ENCODE measurements at regions not wholly inside any gene's neighbourhood (a gene's known extent, or its start where the extent isn't known, plus 50 kb on each side); places are given as distances from the start of the nearest gene placed in this dataset.

GRCh38 chr3:147653367-147653923 lies 244.3 kb downstream of the ZIC1 start:
- TF ChIP-seq CTCF (IDR thresholded peaks at IDR 0.05) (no peak), POLR2A (IDR thresholded peaks at IDR 0.05) (no peak), EP300 (IDR thresholded peaks at IDR 0.05) (no peak), POLR2AphosphoS5 (IDR thresholded peaks at IDR 0.05) (no peak)
- Histone ChIP-seq H3K4me3 (no peak overlapping the region), H3K27me3 (no peaks in the 10 kb centered on the region), H3K27ac (no peak overlapping the region), H3K4me1 (peaks cover 0 to 20% (median 8%) of the 10 kb centered on the region in 3 donors), H3K9me3 (no peaks in the 10 kb centered on the region), H3K36me3 (no peaks in the 10 kb centered on the region)
- WGBS, 2 donors (ENCODE audit: low coverage in 1 of 2) = 30% methylated on average over 1 of the region's 1 CpG; no CpG with 5 or more reads in 1 of the 2 donors
- no peak for ATAC-seq

- H3K4me1 ChIP-seq = peaks cover 0 to 20% (median 8%) of the 10 kb centered on the region in 3 donors
- ATAC-seq = no peak
- no peak overlapping the region for H3K4me3 ChIP-seq
- no peaks in the 10 kb centered on the region for H3K36me3 ChIP-seq
- H3K27ac ChIP-seq = no peak overlapping the region
- no peaks in the 10 kb centered on the region for H3K27me3 ChIP-seq
- WGBS, 2 donors (ENCODE audit: low coverage in 1 of 2) = 33 to 52% methylated on average over 2 to 3 of the region's 3 CpGs
- H3K9me3 ChIP-seq = no peaks in the 10 kb centered on the region
- TF ChIP-seq CTCF (IDR thresholded peaks at IDR 0.05) = no peak
- no peak for TF ChIP-seq POLR2A (IDR thresholded peaks at IDR 0.05)
- no peak for TF ChIP-seq EP300 (IDR thresholded peaks at IDR 0.05)
These were observed 245.7 kb downstream of the ZIC1 start for GRCh38 chr3:147654827-147655226.

- WGBS, 2 donors (ENCODE audit: low coverage in 1 of 2) = 58% methylated on average over 2 of the region's 2 CpGs
These were observed 246.1 kb downstream of the ZIC1 start for GRCh38 chr3:147655236-147655635.

GRCh38 chr3:147656023-147656422 lies 246.9 kb downstream of the ZIC1 start:
- no peak for ATAC-seq
- no peaks in the 10 kb centered on the region for H3K9me3 ChIP-seq
- H3K4me3 ChIP-seq = no peak overlapping the region
- no peak overlapping the region for H3K27ac ChIP-seq
- no peaks in the 10 kb centered on the region for H3K36me3 ChIP-seq
- no peak for TF ChIP-seq POLR2AphosphoS5 (IDR thresholded peaks at IDR 0.05)
- no peak for TF ChIP-seq EP300 (IDR thresholded peaks at IDR 0.05)
- no peak for TF ChIP-seq POLR2A (IDR thresholded peaks at IDR 0.05)
- TF ChIP-seq CTCF (IDR thresholded peaks at IDR 0.05) = no peak
- 75 to 78% methylated on average over 1 to 2 of the region's 2 CpGs for WGBS, 2 donors (ENCODE audit: low coverage in 1 of 2)
- no peaks in the 10 kb centered on the region for H3K27me3 ChIP-seq
- peaks cover 0 to 20% (median 8%) of the 10 kb centered on the region in 3 donors for H3K4me1 ChIP-seq

More at GRCh38 chr3:147655236-147655635, 246.1 kb downstream of the ZIC1 start:
- Histone ChIP-seq H3K9me3 (no peaks in the 10 kb centered on the region), H3K27ac (no peak overlapping the region), H3K4me3 (no peak overlapping the region), H3K4me1 (peaks cover 0 to 20% (median 8%) of the 10 kb centered on the region in 3 donors), H3K27me3 (no peaks in the 10 kb centered on the region), H3K36me3 (no peaks in the 10 kb centered on the region)
- no peak for ATAC-seq
- no peak for TF ChIP-seq EP300 (IDR thresholded peaks at IDR 0.05)
- no peak for TF ChIP-seq CTCF (IDR thresholded peaks at IDR 0.05)
- TF ChIP-seq POLR2AphosphoS5 (IDR thresholded peaks at IDR 0.05) = no peak

GRCh38 chr3:147661916-147662315 lies 252.8 kb downstream of the ZIC1 start:
- no peaks in the 10 kb centered on the region for H3K36me3 ChIP-seq
- 48 to 62% methylated on average over 3 of the region's 3 CpGs for WGBS, 2 donors (ENCODE audit: low coverage in 1 of 2)
- TF ChIP-seq CTCF (IDR thresholded peaks at IDR 0.05) (no peak), EP300 (IDR thresholded peaks at IDR 0.05) (no peak), POLR2AphosphoS5 (IDR thresholded peaks at IDR 0.05) (no peak), POLR2A (IDR thresholded peaks at IDR 0.05) (no peak)

More at GRCh38 chr3:147661916-147662315, 252.8 kb downstream of the ZIC1 start:
- no peaks in the 10 kb centered on the region for H3K9me3 ChIP-seq
- H3K27me3 ChIP-seq = no peaks in the 10 kb centered on the region
- H3K27ac ChIP-seq = no peak overlapping the region
- no peaks in the 10 kb centered on the region for H3K4me1 ChIP-seq
- H3K4me3 ChIP-seq = no peak overlapping the region
- ATAC-seq = no peak

All from gastroesophageal sphincter (tissue), 4 donors.